NCI-H1105 (cell line): ENCODE measurements at regions not wholly inside any gene's neighbourhood (a gene's known extent, or its start where the extent isn't known, plus 50 kb on each side); places are given as distances from the start of the nearest gene placed in this dataset.
"Not testable (repeated sequence)": the region's sequence is repeated elsewhere in the genome, so short reads cannot be mapped to it uniquely, and the experiment has no call there.

Experiments
- DNase-seq: peaks from one replicate; lab custom pipeline; 2025; lab: John Stamatoyannopoulos, UW

DNA sequence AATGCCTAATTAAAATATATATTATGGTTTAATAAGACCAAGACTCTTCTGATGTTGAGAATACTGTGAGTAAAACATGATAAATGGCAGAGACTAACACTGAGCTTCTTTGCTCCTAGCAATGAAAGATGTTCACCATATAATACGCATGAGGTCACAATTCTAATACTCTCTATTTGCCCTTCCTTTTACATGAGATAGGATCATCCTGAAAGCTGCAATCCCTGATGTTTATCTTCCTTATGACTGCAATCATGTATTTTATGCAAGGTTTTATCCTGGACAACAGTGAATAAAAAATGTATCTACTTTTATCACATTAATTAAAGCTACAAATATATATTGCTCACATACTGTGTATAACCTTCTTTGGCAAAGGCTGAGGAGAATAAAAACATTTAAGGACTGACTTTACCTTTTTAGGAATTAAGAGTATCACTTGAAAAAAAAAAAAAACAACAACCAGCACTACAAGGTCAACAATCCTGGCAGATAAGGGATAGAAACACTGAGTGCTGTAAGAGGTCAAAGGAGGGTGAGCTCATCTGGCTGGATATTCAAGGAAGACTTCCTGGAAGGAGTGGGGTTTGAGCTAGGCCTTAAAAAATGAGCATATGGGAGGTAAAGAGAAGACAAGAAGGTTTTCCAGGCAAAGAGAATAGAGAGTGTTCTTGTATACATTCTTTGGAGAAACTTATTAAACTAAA, 99.9 kb downstream of the AREG start:
- no peak for DNase-seq

DNA sequence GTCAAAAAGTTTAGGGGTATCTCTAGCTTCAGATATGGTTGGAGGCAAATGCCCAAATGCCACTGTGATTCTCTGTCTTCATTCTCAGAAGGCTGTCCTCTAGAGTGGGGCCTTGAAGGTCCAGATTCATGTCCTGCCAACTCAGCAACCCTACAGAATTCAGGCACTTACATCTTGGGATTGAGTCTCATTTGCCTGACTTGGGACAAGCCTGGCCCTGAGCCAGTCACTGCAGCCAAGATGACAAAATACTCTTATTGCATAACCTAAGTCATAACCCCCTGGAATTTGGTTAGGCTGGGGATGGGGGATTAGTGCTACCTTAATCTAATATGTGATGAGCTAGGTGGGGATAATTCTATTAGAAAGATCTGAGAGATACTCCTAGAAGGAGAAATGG, 100.5 kb downstream of the AREG start:
- DNase-seq, result no peak

DNA sequence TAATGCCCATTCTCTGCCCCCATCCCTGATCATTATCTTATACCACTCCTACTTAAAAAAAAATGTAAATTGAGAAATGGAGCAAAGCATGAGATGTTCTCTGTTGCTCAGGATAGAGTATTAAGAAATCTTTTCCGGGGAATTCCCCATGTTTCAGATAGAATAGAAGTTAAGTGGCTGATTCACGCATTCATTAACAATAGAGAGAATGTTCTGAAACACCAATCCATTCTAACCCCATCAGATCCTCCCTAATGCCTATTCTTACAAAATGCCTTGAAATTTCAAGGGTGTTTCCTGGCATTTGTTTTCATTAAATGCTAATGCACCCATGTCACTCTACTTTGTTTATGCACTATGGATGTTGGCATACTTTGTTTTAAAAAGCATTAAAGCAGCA, 101.1 kb downstream of the AREG start:
- no peak for DNase-seq

DNA sequence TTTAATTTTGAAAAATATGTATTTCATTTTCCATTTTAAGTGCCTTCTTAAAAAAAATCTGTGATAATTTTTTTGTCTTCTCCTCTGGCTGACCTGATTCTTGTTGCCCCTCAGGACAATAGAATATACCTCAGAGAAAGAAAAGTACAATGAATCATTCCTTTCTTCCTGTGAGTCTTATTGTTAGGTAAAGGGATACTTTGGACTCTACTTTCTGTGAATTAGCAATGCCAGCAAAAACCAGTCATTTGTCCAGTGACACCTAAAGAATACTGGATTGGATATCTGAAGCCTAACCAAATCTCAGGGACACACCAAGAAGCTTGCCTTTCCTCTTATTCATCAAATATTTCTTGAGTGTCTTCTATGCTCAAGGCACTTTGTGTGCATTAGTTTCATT, 102.1 kb downstream of the AREG start:
- no peak for DNase-seq

DNA sequence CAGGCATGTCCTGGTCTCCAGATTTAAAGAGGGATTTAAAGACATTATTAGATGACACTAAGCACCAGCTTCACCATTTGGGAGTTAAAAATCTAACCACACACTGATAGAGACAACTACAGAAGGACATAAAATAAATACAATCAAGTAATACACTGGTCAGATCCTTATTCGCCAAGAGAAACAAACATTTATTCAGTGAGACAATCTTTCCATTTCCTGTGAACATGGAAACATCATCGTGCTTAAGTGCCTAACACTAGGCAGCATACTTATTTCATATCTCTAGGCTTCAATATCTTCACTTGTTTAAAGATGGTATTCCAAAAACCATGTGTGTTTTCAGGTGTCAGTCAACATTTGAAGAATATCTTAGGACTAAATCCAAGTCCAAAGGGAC, 103.6 kb downstream of the AREG start:
- DNase-seq, result no peak

DNA sequence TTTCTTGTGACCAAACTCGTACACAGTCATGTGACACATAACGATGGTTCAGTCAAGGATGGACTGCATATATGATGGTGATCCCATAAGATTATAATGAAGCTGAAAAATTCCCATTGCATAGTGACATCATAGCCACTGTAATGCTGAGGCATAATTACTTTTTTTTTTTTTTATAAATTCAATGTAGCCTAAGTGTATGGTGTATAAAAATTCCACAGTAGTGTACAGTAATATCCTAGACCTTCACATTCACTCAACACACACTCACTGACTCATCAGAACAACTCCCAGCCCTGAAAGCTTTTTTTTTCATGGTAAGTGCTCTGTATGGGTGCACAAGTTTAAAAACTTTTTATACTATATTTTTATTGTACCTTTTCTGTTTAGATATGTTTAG, 105.0 kb downstream of the AREG start:
- no peak for DNase-seq

DNA sequence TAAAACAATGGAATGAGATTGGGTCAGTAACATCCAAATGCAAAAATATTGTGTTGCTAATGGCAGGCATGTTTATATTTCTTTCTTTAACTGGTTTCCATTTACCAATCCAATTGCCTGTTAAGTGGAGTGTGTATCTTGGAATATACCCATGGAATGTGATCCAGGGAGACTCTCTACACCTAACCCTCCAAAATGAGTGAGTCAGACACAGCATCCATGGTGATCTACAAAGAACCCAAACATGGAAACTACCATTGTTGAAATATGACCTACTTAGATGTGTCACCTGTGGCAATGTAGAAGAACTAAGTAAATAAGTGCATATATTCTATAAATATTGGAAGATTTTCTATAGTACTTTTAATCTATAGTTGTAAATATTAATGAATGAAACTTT, 110.3 kb downstream of the AREG start:
- DNase-seq, result no peak

DNA sequence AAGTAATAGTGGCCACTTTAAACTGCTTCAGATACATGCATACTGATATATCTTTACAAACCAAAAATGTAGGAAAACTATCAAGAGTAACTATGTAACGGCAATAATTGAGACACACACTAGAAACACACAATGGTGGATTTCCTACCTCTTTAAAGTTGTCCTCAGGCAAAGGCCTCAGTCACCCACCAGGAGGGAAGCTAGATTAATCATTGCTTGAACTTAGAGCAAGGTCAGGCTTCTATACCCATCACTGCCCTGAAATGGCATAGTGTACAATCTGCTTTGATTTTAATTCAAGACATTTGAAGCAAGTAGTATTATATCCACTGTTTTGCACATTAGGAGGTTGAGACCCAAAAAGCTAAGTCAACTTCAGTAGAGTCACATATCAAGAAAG, 110.9 kb downstream of the AREG start:
- no peak for DNase-seq

DNA sequence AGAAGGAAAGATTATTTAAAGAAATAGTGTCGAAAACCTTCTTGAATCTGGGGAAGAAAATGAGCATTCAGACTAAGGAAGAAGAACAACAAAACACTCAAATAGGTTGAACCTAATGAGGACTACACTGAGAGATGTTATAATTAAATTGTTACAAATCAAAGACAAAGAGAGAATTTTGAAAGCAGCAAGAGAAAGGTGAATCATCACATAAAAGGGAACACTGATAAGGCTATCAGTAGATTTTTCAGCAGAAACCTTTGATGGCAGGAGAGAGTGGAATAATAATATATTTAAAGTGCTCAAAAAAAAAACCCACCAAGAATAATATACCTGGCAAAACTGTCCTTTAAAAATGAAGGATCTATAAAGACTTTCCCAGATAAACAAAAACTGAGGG, 114.9 kb downstream of the AREG start:
- DNase-seq, result no peak

DNA sequence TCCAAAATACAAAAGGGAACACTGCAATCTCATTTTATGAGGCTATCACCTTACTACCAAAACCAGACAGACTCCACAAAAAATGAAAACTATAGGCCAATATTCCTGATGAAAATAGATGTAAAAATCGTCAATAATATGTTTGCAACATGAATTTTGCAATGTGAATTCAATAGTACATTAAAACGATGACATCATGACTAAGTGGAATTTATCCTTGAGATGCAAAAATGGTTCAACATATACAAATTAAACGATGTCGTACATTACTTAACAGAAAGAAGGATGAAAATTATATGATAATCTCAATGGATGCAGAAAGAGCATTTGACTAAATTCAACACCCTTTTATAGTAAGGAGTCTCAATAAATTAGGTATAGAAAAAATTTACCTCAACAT, 123.0 kb downstream of the AREG start:
- DNase-seq, result no peak

DNA sequence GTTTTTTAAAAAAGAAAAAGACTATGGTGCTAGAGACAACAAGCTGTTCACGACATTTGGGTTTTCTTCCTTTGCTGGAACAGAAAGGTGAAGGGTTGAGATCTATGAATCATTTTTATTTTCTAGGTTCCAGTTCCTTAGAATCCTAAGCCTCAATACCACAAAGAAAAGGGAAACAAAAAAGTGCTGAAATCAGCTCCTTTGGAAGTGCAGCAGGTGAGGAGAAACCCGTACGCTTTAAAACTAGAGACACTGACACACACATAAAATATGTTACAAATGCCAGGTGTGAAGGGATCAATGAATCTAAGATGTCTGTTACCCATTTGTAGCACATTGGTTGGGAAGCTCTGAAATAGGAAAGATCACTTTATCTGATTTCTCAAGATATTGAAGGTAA, 125.2 kb downstream of the AREG start:
- no peak for DNase-seq

DNA sequence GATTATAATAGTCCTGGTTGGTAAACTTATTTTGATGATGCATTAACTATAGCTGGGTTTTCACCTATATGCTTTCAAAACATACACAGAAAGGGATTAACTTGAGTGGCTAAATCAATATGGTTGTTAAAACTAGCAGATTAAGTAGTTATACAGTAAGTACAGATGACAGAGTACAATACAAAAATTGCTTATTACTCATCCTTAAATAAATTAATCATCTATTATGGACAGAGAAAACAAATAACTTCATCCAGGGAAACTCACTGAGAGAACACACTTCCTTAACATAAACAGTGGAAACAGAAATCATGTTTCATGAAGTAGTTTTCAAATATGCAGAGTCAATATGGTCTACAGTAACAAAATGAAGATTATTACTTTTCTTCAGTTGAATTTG, 133.4 kb downstream of the AREG start:
- DNase-seq, result no peak

DNA sequence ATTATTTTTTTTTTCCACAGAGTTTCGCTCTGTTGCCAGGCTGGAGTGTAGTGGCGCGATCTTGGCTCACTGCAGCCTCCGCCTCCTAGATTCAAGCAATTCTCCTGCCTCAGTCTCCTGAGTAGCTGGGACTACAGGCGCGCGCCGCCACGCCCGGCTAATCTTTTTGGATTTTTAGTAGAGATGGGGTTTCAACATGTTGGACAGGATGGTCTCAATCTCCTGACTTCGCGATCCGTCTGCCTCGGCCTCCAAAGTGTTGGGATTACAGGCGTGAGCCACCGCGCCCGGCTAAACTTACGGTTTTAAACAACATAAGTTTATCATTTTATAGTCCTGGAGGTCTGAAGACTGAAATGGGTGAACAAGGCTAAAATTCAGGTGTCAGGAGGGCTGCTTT, 133.9 kb downstream of the AREG start:
- not testable (repeated sequence) for DNase-seq

DNA sequence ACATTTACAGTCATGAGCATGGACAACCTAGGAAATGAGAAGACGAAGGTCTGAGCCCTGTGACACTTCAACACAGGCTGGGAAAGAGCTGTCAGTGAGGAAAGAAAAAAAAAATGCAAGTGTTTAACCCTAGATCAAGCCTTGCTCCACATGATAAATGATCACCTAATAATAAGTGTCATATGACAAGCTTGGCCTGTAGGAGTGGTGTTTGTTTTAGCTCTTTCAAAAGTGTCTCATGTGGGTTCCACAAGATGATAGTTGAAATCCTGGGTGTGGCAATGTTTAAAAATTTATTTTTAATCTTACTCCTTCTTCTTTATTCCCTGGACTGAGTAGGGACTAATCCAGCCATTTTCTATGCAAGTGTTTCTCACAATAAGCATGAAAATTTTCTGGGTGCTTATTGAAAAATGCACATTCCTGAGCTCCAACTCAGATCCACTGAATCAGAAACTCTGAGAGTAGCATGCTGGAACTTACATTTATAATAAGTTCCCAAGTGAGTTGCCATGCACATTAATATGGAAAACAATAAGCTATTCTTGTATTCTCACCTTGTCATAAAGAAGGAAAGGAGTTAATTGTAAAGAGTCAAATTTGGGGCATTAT, 138.3 kb downstream of the AREG start:
- DNase-seq, result no peak

DNA sequence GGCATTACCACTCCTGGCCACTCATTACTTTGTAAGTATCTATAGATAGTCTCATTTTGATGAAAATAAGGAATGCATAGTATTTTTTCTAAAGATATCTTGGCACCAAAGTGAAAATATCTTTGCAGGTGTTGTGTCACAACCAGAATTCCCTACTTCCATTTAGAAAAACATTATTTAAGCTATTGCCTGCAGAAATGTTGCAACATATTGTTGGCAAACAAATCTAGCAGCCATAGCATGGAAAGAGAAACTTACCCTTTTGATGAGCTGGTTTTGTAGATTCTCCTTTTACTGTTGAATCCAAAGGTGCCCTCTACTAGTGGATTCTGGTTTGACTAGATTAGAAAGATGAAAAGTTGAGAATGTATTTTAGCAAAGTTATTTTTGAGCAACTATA, 138.8 kb downstream of the AREG start:
- DNase-seq, result no peak

DNA sequence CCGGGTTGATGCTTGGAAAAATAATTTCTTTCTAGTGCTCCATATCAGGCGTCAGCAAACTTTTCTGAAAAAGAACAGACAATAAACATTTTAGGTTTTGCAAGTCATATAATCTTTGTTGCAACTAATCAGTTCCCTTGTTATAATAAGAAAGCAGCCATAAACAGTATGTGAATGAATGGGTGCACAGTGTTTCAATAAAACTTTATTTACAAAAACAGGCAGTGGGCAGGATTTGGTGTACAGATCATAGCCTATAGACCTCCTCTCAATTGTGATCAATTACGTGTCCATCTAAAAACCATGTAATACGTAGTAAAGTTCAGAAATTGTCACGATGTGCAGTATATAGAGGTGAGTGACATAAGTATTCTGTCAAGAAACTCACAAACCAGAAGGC, 143.4 kb downstream of the AREG start:
- DNase-seq, result no peak

DNA sequence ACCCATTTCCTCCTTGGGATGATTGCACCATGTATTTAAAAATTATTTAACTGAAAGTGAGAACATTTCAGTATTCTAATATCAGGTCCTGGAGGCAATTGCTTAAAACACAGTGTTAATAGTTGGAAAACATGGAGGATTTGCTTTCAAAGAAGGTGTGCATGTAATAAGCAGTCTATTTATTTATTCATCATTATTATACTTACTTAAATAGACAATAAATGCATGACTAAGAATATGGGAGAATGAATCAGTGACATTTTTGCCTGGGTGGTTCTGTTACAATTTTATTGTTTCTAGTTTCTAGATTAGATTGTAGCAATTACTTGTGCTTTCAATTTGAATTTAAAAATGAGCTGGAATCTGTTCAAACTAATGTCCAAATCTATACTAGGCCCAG, 145.5 kb downstream of the AREG start:
- DNase-seq, result no peak

DNA sequence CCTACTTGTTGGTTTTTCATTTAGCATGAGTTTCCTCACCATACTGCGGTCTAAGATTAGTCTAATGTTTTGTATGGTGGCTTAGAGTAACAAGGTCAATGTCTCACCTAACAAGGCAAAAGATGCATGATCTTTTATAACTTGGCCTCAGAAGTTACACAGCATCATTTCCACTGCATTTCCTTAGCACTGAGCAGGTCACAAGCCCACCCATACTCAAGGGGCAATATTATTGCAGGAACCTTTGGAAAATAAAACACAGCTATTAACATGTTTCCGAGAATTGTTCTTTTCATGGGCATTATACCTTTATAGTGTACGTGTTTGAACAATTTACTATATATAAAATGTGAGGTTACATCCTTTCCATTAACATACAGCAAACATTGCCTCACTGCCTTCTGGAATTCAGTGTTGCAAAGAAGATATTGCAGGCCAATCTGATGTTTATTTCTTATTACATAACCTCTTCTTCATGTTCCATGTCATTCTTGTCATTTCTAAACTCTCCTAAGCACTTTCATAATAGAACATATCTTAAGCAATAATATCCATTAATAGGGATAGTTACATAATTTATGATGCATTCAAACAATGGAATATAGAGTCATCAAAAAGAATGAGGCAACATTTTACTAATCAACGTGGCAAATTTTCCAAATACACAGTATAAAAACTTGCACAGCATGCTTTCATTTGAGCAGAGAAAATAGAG, 153.8 kb downstream of the AREG start:
- DNase-seq, result no peak

DNA sequence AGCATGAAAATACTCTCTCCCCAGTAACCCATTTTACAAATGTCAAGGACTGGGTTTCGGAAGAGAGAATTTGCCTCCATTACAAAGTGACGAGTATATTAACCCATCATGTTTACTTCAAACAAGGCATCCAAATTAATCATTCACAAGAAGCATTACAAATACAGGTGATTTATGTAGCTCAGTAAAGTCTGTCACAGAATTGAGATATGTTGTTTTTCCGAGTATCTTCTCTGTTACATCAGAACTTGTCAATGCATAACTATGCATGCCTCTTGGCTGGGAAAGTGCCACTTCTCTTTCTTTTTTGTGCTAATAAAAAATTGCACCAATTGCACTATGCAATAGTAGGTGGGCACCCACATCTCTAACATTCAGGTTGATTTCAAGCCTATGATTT, 158.2 kb downstream of the AREG start:
- DNase-seq, result no peak

DNA sequence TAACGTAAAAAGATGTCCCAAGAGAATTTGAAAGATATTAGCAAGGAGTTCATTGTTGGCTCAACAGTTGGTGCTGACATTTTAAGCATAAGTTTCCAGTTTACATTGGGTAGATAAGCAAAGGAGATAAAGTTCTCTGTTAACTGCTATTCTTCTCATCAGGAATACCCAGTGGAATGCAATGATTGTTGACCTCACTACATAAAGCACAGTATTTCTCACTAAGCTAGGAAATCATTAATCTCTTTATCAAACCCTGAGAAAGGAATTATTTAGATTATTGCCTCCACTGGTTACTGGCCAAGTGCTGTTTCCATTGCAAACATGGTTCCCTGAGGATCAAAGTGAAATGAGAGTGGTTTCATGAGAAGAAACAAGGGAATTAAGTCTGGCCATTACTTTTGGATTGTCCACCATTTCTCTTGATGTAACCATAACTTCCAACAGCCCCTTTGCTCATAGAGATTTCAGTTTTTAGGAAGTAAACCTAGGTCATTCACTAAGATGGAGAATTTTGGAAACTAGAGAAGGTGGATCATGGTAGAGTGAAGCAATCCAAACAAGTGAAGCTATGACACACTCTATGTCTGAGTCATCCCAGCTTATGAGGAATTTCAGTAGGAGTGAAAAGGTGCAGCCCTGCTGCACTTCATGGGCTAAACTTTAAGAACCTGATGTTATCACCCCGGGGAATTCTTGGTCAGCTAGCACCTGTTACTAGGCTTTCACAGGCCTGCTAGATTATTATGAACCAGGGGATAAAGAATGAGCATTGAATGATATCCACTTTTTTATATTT, 163.4 kb downstream of the AREG start:
- DNase-seq, result no peak

DNA sequence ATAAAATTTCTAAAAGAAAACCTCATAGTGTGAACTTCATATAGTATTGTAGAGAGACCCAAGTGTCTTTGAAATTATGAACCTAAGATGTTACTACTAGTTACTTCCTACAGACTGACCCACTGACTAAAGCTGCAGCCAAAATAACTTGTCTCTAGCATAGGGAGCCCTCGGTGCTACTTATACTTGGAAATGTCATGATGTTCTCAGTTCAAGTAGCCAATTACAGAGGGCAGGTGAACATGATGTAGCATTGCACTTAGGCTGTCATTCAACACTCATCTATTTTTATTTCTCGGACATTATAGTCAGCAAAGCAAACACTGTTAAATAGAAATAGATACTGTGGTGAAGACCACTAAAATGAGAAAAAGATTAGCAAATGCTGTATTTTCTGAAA, 165.6 kb downstream of the AREG start:
- no peak for DNase-seq

DNA sequence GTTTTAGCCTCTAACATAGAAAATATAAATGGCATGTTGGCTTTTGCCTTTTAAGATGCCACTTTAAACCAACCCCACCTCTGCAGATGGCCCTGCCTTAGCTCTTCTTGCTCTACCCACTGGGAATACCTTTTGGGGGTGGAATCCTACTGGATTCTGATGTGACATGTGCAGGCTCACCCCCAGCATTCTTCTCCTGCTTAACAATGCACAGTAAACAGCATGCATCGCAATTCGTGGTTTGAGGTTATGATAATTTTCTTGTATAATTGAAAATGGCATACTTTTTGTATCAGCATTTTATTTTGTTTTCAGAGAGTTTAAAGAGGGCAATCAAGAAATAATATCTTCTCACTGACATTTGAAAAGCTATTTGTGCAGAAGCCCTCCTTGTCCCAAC, 167.9 kb downstream of the AREG start:
- DNase-seq, result no peak

DNA sequence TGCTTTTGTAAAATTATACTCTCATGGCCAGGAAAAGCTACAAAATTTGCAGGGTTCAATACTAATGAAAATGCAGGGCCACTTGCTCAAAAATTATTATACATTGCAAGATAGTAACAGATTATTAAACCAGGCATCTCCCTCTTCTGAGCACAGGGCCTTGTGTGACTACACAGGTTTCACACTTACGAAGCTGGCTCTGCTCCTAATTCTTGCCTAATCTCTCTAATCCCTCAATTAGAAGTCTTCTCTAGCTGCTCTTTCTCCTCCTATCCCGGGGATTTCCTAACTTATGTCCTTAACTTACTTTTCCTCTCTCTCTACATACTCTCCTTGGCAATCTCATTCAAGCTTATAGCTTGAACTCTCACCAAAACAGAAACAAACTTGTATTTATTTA, 168.3 kb downstream of the AREG start:
- no peak for DNase-seq
